Skeletal muscle satellite cell (primary cell): ENCODE measurements at regions not wholly inside any gene's neighbourhood (a gene's known extent, or its start where the extent isn't known, plus 50 kb on each side); places are given as distances from the start of the nearest gene placed in this dataset.

Experiments used
- H3K27me3 ChIP-seq: 2 replicates; pipeline ENCODE4 v1.7.0; 2013; ENCODE audit warnings: low read length; ENCODE audit not compliant: control insufficient read depth, insufficient read depth
- H3K36me3 ChIP-seq: 2 replicates; pipeline ENCODE4 v1.7.0; 2013; ENCODE audit warnings: mild to moderate bottlenecking, control low read depth, low read length; ENCODE audit not compliant: insufficient read depth
- H3K4me1 ChIP-seq: 2 replicates; pipeline ENCODE4 v1.7.0; 2013; ENCODE audit warnings: low read length; ENCODE audit not compliant: control insufficient read depth, insufficient read depth
- H3K4me2 ChIP-seq: 2 replicates; pipeline ENCODE4 v1.7.0; 2013; ENCODE audit warnings: mild to moderate bottlenecking, low read length
- H3K4me3 ChIP-seq: 2 replicates; pipeline ENCODE4 v1.7.0; 2013; ENCODE audit warnings: low read length
- H3K9ac ChIP-seq: 2 replicates; pipeline ENCODE4 v1.7.0; 2013; ENCODE audit warnings: mild to moderate bottlenecking, low read depth, low read length, moderate library complexity
- H3K9me3 ChIP-seq: replicated peaks from 2 replicates; pipeline ENCODE4 v1.7.0; 2013; ENCODE audit warnings: mild to moderate bottlenecking, control low read depth, low read length

- no peak overlapping the region for H3K4me2 ChIP-seq
- no peak overlapping the region for H3K4me3 ChIP-seq
- H3K36me3 ChIP-seq: no peaks in the 10 kb centered on the region
- H3K9ac ChIP-seq: no peak overlapping the region
- H3K4me1 ChIP-seq: no peaks in the 10 kb centered on the region
- H3K27me3 ChIP-seq: peaks cover 53% of the 10 kb centered on the region
- no peaks in the 10 kb centered on the region for H3K9me3 ChIP-seq
Observed at GRCh38 chrX:110964786-110965185, 131.2 kb upstream of the PAK3 start.

GRCh38 chrX:110962451-110962850 is 133.5 kb upstream of the PAK3 start:
- Histone ChIP-seq H3K9ac (no peak overlapping the region), H3K4me3 (no peak overlapping the region), H3K9me3 (no peaks in the 10 kb centered on the region), H3K4me2 (no peak overlapping the region), H3K4me1 (no peaks in the 10 kb centered on the region), H3K27me3 (peaks cover 60% of the 10 kb centered on the region), H3K36me3 (no peaks in the 10 kb centered on the region)

- H3K4me2 ChIP-seq: no peak overlapping the region
- peaks cover 43% of the 10 kb centered on the region for H3K27me3 ChIP-seq
- H3K4me1 ChIP-seq: no peaks in the 10 kb centered on the region
- no peak overlapping the region for H3K4me3 ChIP-seq
- H3K9me3 ChIP-seq: no peaks in the 10 kb centered on the region
- H3K36me3 ChIP-seq: no peaks in the 10 kb centered on the region
- no peak overlapping the region for H3K9ac ChIP-seq
Observed at GRCh38 chrX:110955706-110956105, 140.3 kb upstream of the PAK3 start.

GRCh38 chrX:110954428-110955100 is 141.4 kb upstream of the PAK3 start:
- H3K27me3 ChIP-seq: peaks cover 35% of the 10 kb centered on the region
- no peaks in the 10 kb centered on the region for H3K36me3 ChIP-seq
- H3K9me3 ChIP-seq: no peaks in the 10 kb centered on the region
- no peak overlapping the region for H3K4me3 ChIP-seq
- H3K9ac ChIP-seq: no peak overlapping the region
- no peaks in the 10 kb centered on the region for H3K4me1 ChIP-seq
- no peak overlapping the region for H3K4me2 ChIP-seq

GRCh38 chrX:110951472-110952269 is 144.3 kb upstream of the PAK3 start:
- Histone ChIP-seq H3K9ac (no peak overlapping the region), H3K36me3 (no peaks in the 10 kb centered on the region), H3K4me2 (no peak overlapping the region), H3K27me3 (peaks cover 26% of the 10 kb centered on the region), H3K4me1 (no peaks in the 10 kb centered on the region), H3K9me3 (no peaks in the 10 kb centered on the region), H3K4me3 (no peak overlapping the region)

- H3K9me3 ChIP-seq: no peaks in the 10 kb centered on the region
- no peaks in the 10 kb centered on the region for H3K4me1 ChIP-seq
- peaks cover 27% of the 10 kb centered on the region for H3K27me3 ChIP-seq
- no peak overlapping the region for H3K4me2 ChIP-seq
- H3K9ac ChIP-seq: no peak overlapping the region
- H3K4me3 ChIP-seq: no peak overlapping the region
- no peaks in the 10 kb centered on the region for H3K36me3 ChIP-seq
Observed at GRCh38 chrX:110944751-110945675, 149.4 kb upstream of the CHRDL1 start.

GRCh38 chrX:110944311-110944750 is 148.7 kb upstream of the CHRDL1 start:
- Histone ChIP-seq H3K4me2 (no peak overlapping the region), H3K4me3 (no peak overlapping the region), H3K9me3 (no peaks in the 10 kb centered on the region), H3K4me1 (no peaks in the 10 kb centered on the region), H3K9ac (no peak overlapping the region), H3K36me3 (no peaks in the 10 kb centered on the region), H3K27me3 (peaks cover 29% of the 10 kb centered on the region)

- no peak overlapping the region for H3K4me2 ChIP-seq
- no peaks in the 10 kb centered on the region for H3K36me3 ChIP-seq
- H3K9me3 ChIP-seq: no peaks in the 10 kb centered on the region
- H3K4me3 ChIP-seq: no peak overlapping the region
- H3K4me1 ChIP-seq: no peaks in the 10 kb centered on the region
- no peak overlapping the region for H3K9ac ChIP-seq
- peaks cover 35% of the 10 kb centered on the region for H3K27me3 ChIP-seq
Observed at GRCh38 chrX:110941906-110942305, 146.3 kb upstream of the CHRDL1 start.

GRCh38 chrX:110938977-110939732 is 143.5 kb upstream of the CHRDL1 start:
- Histone ChIP-seq H3K9me3 (no peaks in the 10 kb centered on the region), H3K4me1 (no peaks in the 10 kb centered on the region), H3K9ac (no peak overlapping the region), H3K36me3 (no peaks in the 10 kb centered on the region), H3K27me3 (peaks cover 45% of the 10 kb centered on the region), H3K4me2 (no peak overlapping the region), H3K4me3 (no peak overlapping the region)

- Histone ChIP-seq H3K9ac (no peak overlapping the region), H3K4me2 (no peak overlapping the region), H3K4me1 (no peaks in the 10 kb centered on the region), H3K36me3 (no peaks in the 10 kb centered on the region), H3K9me3 (no peaks in the 10 kb centered on the region), H3K4me3 (no peak overlapping the region), H3K27me3 (peaks cover 6% of the 10 kb centered on the region)
Observed at GRCh38 chrX:110924871-110925270, 129.3 kb upstream of the CHRDL1 start.

GRCh38 chrX:110920991-110921390 is 125.4 kb upstream of the CHRDL1 start:
- H3K27me3 ChIP-seq: peaks cover 18% of the 10 kb centered on the region
- no peaks in the 10 kb centered on the region for H3K36me3 ChIP-seq
- no peak overlapping the region for H3K4me3 ChIP-seq
- no peak overlapping the region for H3K9ac ChIP-seq
- no peaks in the 10 kb centered on the region for H3K4me1 ChIP-seq
- no peaks in the 10 kb centered on the region for H3K9me3 ChIP-seq
- no peak overlapping the region for H3K4me2 ChIP-seq
